Smooth muscle cell (in vitro differentiated cells): ENCODE measurements at regions not wholly inside any gene's neighbourhood (a gene's known extent, or its start where the extent isn't known, plus 50 kb on each side); places are given as distances from the start of the nearest gene placed in this dataset.
A peak's percentile ranks its signal among the peaks of the same experiment; 100 is the strongest.

Experiments used
- DNase-seq: peaks from one replicate; lab custom pipeline; 2025; ENCODE audit not compliant: unreplicated experiment; lab: John Stamatoyannopoulos, UW
- H2AFZ ChIP-seq: fragments of 200-600 bp; sonication (generic); 2 replicates; pipeline ENCODE4 v1.6.0; 2016; ENCODE audit warnings: antibody characterized with exemption, low read depth, mild to moderate bottlenecking
- H3F3A ChIP-seq: fragments of 200-600 bp; sonication (generic); 2 replicates; pipeline ENCODE4 v1.6.0; 2017; ENCODE audit warnings: antibody characterized with exemption, low read depth
- H3K27ac ChIP-seq: fragments of 200-600 bp; sonication (generic); 2 replicates; pipeline ENCODE4 v1.5.1; 2016; ENCODE audit warnings: low read depth, mild to moderate bottlenecking
- H3K27me3 ChIP-seq: fragments of 200-600 bp; sonication (generic); 2 replicates; pipeline ENCODE4 v1.6.1; 2016; ENCODE audit warnings: low read depth, mild to moderate bottlenecking
- H3K36me3 ChIP-seq: fragments of 200-600 bp; sonication (generic); 2 replicates; pipeline ENCODE4 v1.5.1; 2016; ENCODE audit warnings: low read depth
- H3K4me1 ChIP-seq: fragments of 200-600 bp; sonication (generic); 2 replicates; pipeline ENCODE4 v1.5.1; 2016; ENCODE audit warnings: low read depth
- H3K4me2 ChIP-seq: fragments of 200-600 bp; sonication (generic); 2 replicates; pipeline ENCODE4 v1.6.0; 2016; ENCODE audit warnings: mild to moderate bottlenecking
- H3K4me3 ChIP-seq: fragments of 200-600 bp; sonication (generic); 2 replicates; pipeline ENCODE4 v1.5.1; 2016; ENCODE audit warnings: mild to moderate bottlenecking
- H3K79me2 ChIP-seq: fragments of 200-600 bp; sonication (generic); 2 replicates; pipeline ENCODE4 v1.6.0; 2016; ENCODE audit warnings: low read depth, mild to moderate bottlenecking
- H3K9ac ChIP-seq: fragments of 200-600 bp; sonication (generic); 2 replicates; pipeline ENCODE4 v1.6.0; 2016; ENCODE audit warnings: low read depth
- H3K9me3 ChIP-seq: fragments of 200-600 bp; sonication (generic); replicated peaks from 2 replicates; pipeline ENCODE4 v1.5.1; 2016; ENCODE audit warnings: low read depth
- H4K20me1 ChIP-seq: fragments of 200-600 bp; sonication (generic); 2 replicates; pipeline ENCODE4 v1.6.0; 2016; ENCODE audit warnings: low read depth
- WGBS: methylation state at CpG from one replicate; pipeline ENCODE4 v1.1.7; 2016; ENCODE audit warnings: low lambda C conversion rate; 5-methylcytosine and 5-hydroxymethylcytosine counted together
- TF ChIP-seq, protein P1 (sequence below): fragments of 200-600 bp; sonication (generic); IDR thresholded peaks from 2 replicates; pipeline ENCODE4 v1.5.1; 2017; ENCODE audit warnings: borderline replicate concordance, mild to moderate bottlenecking, antibody characterized with exemption; ENCODE audit not compliant: insufficient read depth, poor library complexity, severe bottlenecking

DNA sequence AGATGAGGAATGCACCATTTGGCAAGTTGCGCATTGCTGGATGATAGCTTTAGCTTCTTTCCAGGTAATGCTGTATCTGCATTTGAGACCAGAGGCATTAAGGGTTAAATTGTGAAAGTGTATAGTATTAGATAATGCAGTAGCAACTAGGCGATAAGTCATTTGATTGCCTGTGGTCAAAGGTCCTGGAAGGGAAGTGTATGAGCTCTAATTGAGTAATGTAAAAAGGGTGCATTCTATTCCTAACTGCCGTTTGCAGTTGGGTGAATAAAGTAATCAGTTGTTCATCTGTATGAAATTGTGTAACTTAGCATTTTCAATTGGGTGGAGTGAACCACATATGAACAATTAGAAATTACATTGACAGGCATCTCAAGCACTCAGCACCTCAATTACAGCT is 54.5 kb upstream of the WDR1 start:
- H3K79me2 ChIP-seq = no peaks in the 10 kb centered on the region
- H3K4me1 ChIP-seq = peaks cover 9% of the 10 kb centered on the region
- TF ChIP-seq, protein P1, sequence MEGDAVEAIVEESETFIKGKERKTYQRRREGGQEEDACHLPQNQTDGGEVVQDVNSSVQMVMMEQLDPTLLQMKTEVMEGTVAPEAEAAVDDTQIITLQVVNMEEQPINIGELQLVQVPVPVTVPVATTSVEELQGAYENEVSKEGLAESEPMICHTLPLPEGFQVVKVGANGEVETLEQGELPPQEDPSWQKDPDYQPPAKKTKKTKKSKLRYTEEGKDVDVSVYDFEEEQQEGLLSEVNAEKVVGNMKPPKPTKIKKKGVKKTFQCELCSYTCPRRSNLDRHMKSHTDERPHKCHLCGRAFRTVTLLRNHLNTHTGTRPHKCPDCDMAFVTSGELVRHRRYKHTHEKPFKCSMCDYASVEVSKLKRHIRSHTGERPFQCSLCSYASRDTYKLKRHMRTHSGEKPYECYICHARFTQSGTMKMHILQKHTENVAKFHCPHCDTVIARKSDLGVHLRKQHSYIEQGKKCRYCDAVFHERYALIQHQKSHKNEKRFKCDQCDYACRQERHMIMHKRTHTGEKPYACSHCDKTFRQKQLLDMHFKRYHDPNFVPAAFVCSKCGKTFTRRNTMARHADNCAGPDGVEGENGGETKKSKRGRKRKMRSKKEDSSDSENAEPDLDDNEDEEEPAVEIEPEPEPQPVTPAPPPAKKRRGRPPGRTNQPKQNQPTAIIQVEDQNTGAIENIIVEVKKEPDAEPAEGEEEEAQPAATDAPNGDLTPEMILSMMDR = no peak
- no peak overlapping the region for H2AFZ ChIP-seq
- H3K27ac ChIP-seq = no peak overlapping the region
- no peaks in the 10 kb centered on the region for H3F3A ChIP-seq
- WGBS = 66% methylated on average over 3 of the region's 3 CpGs
- no peak overlapping the region for H3K9ac ChIP-seq
- H4K20me1 ChIP-seq = no peaks in the 10 kb centered on the region
- H3K9me3 ChIP-seq = no peaks in the 10 kb centered on the region
- no peak overlapping the region for H3K4me3 ChIP-seq
- no peak overlapping the region for H3K4me2 ChIP-seq
- no peaks in the 10 kb centered on the region for H3K36me3 ChIP-seq
- no peak for DNase-seq
- H3K27me3 ChIP-seq = no peaks in the 10 kb centered on the region

DNA sequence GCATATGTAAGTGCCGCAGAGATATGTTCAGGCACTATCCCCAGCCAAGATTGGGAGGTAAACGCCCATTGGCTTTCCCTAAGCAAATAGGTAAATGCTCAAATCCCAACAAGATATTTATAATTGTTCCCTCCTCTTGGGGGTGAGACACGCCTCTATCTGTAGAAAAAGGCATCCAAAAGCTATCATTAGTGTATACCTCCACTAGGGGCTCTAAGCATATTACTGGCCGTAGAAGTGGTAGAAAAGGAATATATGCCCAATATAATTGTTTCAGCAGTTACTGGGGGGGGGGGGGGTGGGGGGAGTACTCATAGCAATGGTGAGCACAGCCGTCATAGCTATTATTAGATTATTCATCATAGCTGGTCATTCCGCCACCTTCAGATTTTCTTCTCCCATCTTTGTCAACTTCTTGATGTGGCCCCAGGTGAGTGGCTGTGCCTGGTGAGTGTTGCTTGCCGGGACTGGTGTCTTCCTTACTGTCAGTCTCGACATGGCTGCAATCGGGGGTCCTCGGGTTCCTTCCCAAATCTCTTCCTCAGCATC is 53.3 kb upstream of the WDR1 start:
- H3K9me3 ChIP-seq = no peaks in the 10 kb centered on the region
- 94% methylated on average over 10 of the region's 10 CpGs for WGBS
- H3K4me1 ChIP-seq = peaks cover 9% of the 10 kb centered on the region
- no peaks in the 10 kb centered on the region for H3K79me2 ChIP-seq
- H3K4me3 ChIP-seq = no peak overlapping the region
- H3K27ac ChIP-seq = no peak overlapping the region
- TF ChIP-seq, protein P1 = no peak
- H3F3A ChIP-seq = no peaks in the 10 kb centered on the region
- no peak overlapping the region for H3K4me2 ChIP-seq
- H4K20me1 ChIP-seq = no peaks in the 10 kb centered on the region
- no peak overlapping the region for H2AFZ ChIP-seq
- H3K36me3 ChIP-seq = no peaks in the 10 kb centered on the region
- no peaks in the 10 kb centered on the region for H3K27me3 ChIP-seq
- DNase-seq = no peak
- no peak overlapping the region for H3K9ac ChIP-seq

DNA sequence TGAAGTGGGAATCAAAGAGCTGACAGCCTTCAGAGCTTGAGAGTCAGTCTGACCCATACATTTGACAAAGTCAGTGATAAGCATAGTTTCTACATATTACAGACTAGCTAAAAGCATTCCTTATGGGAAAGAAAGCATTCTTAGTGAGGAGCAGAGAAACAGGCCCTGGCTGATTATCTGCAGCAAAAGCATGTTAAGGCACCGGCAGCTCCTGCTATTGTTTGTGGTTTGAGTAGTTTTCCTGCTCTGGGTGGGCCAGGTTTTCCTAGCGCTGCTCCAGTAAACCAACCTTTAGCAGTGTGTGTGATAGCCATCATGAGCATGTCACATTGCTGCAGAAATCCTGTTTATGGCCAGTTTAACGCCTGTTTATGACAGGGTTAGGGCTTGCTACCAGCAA is 51.6 kb upstream of the WDR1 start:
- peak overlapping the region; percentile 42 for H3K4me2 ChIP-seq
- no peak for DNase-seq
- no peak overlapping the region for H3K4me3 ChIP-seq
- no peaks in the 10 kb centered on the region for H3K79me2 ChIP-seq
- TF ChIP-seq, protein P1 = no peak
- no peak overlapping the region for H3K9ac ChIP-seq
- no peaks in the 10 kb centered on the region for H3K36me3 ChIP-seq
- peaks cover 9% of the 10 kb centered on the region for H3K4me1 ChIP-seq
- no peaks in the 10 kb centered on the region for H3F3A ChIP-seq
- no peaks in the 10 kb centered on the region for H3K27me3 ChIP-seq
- no peaks in the 10 kb centered on the region for H4K20me1 ChIP-seq
- WGBS = 10% methylated on average over 3 of the region's 3 CpGs
- H3K9me3 ChIP-seq = no peaks in the 10 kb centered on the region
- no peak overlapping the region for H2AFZ ChIP-seq
- no peak overlapping the region for H3K27ac ChIP-seq

DNA sequence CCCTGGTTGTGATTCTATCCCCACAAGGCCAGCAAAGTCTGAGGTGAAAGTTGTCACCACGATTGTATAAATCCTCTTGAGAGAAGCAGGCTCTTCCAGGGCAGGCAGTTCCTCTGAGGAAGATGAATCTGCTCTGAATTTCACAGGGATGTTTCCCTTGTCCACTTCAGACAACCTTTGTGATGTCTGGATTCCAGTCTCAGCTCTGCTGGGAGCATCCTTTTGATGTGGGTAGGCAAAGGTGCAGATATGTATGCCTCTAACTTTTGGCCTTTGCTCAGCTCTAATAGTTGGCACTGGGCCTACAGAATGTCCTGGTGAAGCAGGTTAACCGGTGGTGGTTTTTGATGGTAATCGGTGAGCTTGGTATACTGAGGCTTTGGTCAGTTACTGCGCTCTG is 50.6 kb upstream of the WDR1 start:
- no peaks in the 10 kb centered on the region for H4K20me1 ChIP-seq
- H2AFZ ChIP-seq = no peak overlapping the region
- H3K36me3 ChIP-seq = no peaks in the 10 kb centered on the region
- no peak overlapping the region for H3K4me2 ChIP-seq
- no peak overlapping the region for H3K9ac ChIP-seq
- no peaks in the 10 kb centered on the region for H3K79me2 ChIP-seq
- WGBS = 59% methylated on average over 4 of the region's 4 CpGs
- no peaks in the 10 kb centered on the region for H3K27me3 ChIP-seq
- no peak overlapping the region for H3K27ac ChIP-seq
- peaks cover 9% of the 10 kb centered on the region for H3K4me1 ChIP-seq
- no peaks in the 10 kb centered on the region for H3F3A ChIP-seq
- DNase-seq = no peak
- TF ChIP-seq, protein P1 = no peak
- no peak overlapping the region for H3K4me3 ChIP-seq
- no peaks in the 10 kb centered on the region for H3K9me3 ChIP-seq
